SK-N-SH (cell line): ENCODE measurements at regions not wholly inside any gene's neighbourhood (a gene's known extent, or its start where the extent isn't known, plus 50 kb on each side); places are given as distances from the start of the nearest gene placed in this dataset.

ENCODE experiments used
- CTCF ChIA-PET: fragments of 300-600, 350-600 bp; formaldehyde crosslinking; extraction: SDS; loops from one replicate; lab custom pipeline; 2021; lab: Yijun Ruan, JAX
- POLR2A ChIA-PET: fragments of 350-600 bp; sonication (Branson Sonifier 250); formaldehyde crosslinking; extraction: SDS; loops from one replicate; lab custom pipeline; 2020; ENCODE audit warnings: antibody characterized with exemption, inconsistent platforms; lab: Yijun Ruan, JAX
- DNase-seq: peaks from one replicate; pipeline ENCODE4 v3.0.0; 2012
- H2AFZ ChIP-seq: fragments of 200-600 bp; sonication (generic); 2 replicates; pipeline ENCODE4 v1.8.1; 2016; ENCODE audit warnings: antibody characterized with exemption, mild to moderate bottlenecking, low read depth
- H3F3A ChIP-seq: fragments of 200-600 bp; sonication (generic); replicated peaks from 2 replicates; pipeline ENCODE3; 2016; ENCODE audit warnings: antibody characterized with exemption, mild to moderate bottlenecking; ENCODE audit not compliant: insufficient read depth
- H3K27ac ChIP-seq, 2 experiments: fragments of 200-500 bp in 1 of 2; fragments of 200-600 bp in 1 of 2; sonication (Bioruptor generic) in 1 of 2; sonication (generic), shearing (Covaris generic) in 1 of 2; 2 replicates each; pipeline versions ENCODE4 v1.5.1 to v1.6.1; 2014 to 2016; ENCODE audit warnings: low read depth in 2 of 2, inconsistent platforms in 1 of 2, low read length in 1 of 2, mild to moderate bottlenecking in 1 of 2, mixed read lengths in 1 of 2
- H3K27me3 ChIP-seq: fragments of 200-600 bp; sonication (generic), shearing (Covaris generic); 2 replicates; pipeline ENCODE4 v1.6.1; 2016; ENCODE audit warnings: mixed run types; ENCODE audit not compliant: insufficient read depth
- H3K36me3 ChIP-seq, 2 experiments: fragments of 200-500 bp in 1 of 2; fragments of 200-600 bp in 1 of 2; sonication (Bioruptor generic) in 1 of 2; sonication (generic) in 1 of 2; replicated peaks in 1 of 2; 2 replicates each; pipeline versions ENCODE3 to v1.5.1; 2014 to 2016; ENCODE audit warnings: low read length in 1 of 2, mild to moderate bottlenecking in 1 of 2; ENCODE audit not compliant: insufficient read depth in 2 of 2, control insufficient read depth in 1 of 2
- H3K4me1 ChIP-seq, 2 experiments: fragments of 200-500 bp in 1 of 2; fragments of 200-600 bp in 1 of 2; sonication (Bioruptor generic) in 1 of 2; sonication (generic), shearing (Covaris generic) in 1 of 2; 2 replicates each; pipeline versions ENCODE4 v1.5.1 to v1.6.1; 2014 to 2016; ENCODE audit warnings: low read depth in 1 of 2, low read length in 1 of 2, mixed run types in 1 of 2; ENCODE audit not compliant: insufficient read depth in 2 of 2, control insufficient read depth in 1 of 2
- H3K4me2 ChIP-seq: fragments of 200-600 bp; sonication (generic), shearing (Covaris generic); 2 replicates; pipeline ENCODE4 v1.6.1; 2017; ENCODE audit warnings: mixed run types
- H3K4me3 ChIP-seq, 2 experiments: fragments of 200-500 bp in 1 of 2; fragments of 200-600 bp in 1 of 2; sonication (Bioruptor generic) in 1 of 2; sonication (generic), shearing (Covaris generic) in 1 of 2; 2 replicates each; pipeline versions ENCODE4 v1.5.1 to v1.8.1; 2014 to 2016; ENCODE audit warnings: low read depth in 2 of 2, inconsistent platforms in 1 of 2, low read length in 1 of 2, mild to moderate bottlenecking in 1 of 2, mixed read lengths in 1 of 2, moderate library complexity in 1 of 2
- H3K79me2 ChIP-seq: fragments of 200-600 bp; sonication (generic); 2 replicates; pipeline ENCODE4 v1.8.1; 2017; ENCODE audit warnings: mild to moderate bottlenecking; ENCODE audit not compliant: insufficient read depth
- H3K9ac ChIP-seq: fragments of 200-600 bp; sonication (generic); 2 replicates; pipeline ENCODE4 v1.6.1; 2017; ENCODE audit warnings: mixed run types
- H3K9me2 ChIP-seq: fragments of 200-600 bp; sonication (generic); 2 replicates; pipeline ENCODE4 v1.6.1; 2017; ENCODE audit warnings: mixed run types
- H3K9me3 ChIP-seq: fragments of 200-600 bp; sonication (generic); 2 replicates; pipeline ENCODE4 v1.6.1; 2017; ENCODE audit warnings: mixed run types, mild to moderate bottlenecking, moderate library complexity
- H4K20me1 ChIP-seq: fragments of 200-600 bp; sonication (generic); 2 replicates; pipeline ENCODE4 v1.6.1; 2017; ENCODE audit warnings: mild to moderate bottlenecking, mixed run types; ENCODE audit not compliant: insufficient read depth
- FOXJ3 ChIP-seq: sonication (generic); formaldehyde crosslinking; IDR thresholded peaks from 2 replicates; pipeline ENCODE4 v1.5.1; 2020; ENCODE audit warnings: mild to moderate bottlenecking, missing genetic modification reagents
- GATA2 ChIP-seq: sonication (generic); formaldehyde crosslinking; IDR thresholded peaks from 2 replicates; pipeline ENCODE4 v1.5.0; 2020; ENCODE audit warnings: mild to moderate bottlenecking, missing genetic modification reagents
- JUND ChIP-seq: IDR thresholded peaks from 2 replicates; pipeline ENCODE4 v1.4.0; 2012
- MXI1 ChIP-seq: IDR thresholded peaks from 2 replicates; pipeline ENCODE4 v1.6.1; 2012; ENCODE audit warnings: mild to moderate bottlenecking, low read depth, low read length, improper control_type of control experiment
- RAD21 ChIP-seq: IDR thresholded peaks from 2 replicates; pipeline ENCODE4 v1.6.1; 2012; ENCODE audit warnings: mild to moderate bottlenecking, low read length
- RFX5 ChIP-seq: IDR thresholded peaks from 2 replicates; pipeline ENCODE4 v1.6.1; 2012; ENCODE audit warnings: mild to moderate bottlenecking, improper control_type of control experiment, low read length
- TAF1 ChIP-seq: IDR thresholded peaks from 2 replicates; pipeline ENCODE4 v1.6.1; 2012; ENCODE audit warnings: low read depth, mild to moderate bottlenecking, low read length, moderate library complexity, borderline replicate concordance
- TCF12 ChIP-seq: IDR thresholded peaks from 2 replicates; pipeline ENCODE4 v1.4.0; 2012
- WGBS: methylation state at CpG from one replicate; pipeline ENCODE4 v1.1.6; 2017; ENCODE audit warnings: low lambda C conversion rate; 5-methylcytosine and 5-hydroxymethylcytosine counted together
- TF ChIP-seq, protein P1 (sequence below): IDR thresholded peaks from 2 replicates; pipeline ENCODE4 v1.4.0; 2012; ENCODE audit warnings: low read depth, borderline replicate concordance
- TF ChIP-seq, protein P2 (sequence below): IDR thresholded peaks from 2 replicates; pipeline ENCODE4 v1.4.0; 2012; ENCODE audit warnings: low read depth
- TF ChIP-seq, protein P3 (sequence below): fragments of 200-600 bp; sonication (generic); IDR thresholded peaks from 2 replicates; pipeline ENCODE4 v1.6.1; 2017; ENCODE audit warnings: antibody characterized with exemption, mild to moderate bottlenecking, moderate library complexity
- TF ChIP-seq, protein P4 (sequence below): IDR thresholded peaks from 2 replicates; pipeline ENCODE4 v1.6.1; 2012; ENCODE audit warnings: mild to moderate bottlenecking, low read depth, low read length, moderate library complexity

DNA sequence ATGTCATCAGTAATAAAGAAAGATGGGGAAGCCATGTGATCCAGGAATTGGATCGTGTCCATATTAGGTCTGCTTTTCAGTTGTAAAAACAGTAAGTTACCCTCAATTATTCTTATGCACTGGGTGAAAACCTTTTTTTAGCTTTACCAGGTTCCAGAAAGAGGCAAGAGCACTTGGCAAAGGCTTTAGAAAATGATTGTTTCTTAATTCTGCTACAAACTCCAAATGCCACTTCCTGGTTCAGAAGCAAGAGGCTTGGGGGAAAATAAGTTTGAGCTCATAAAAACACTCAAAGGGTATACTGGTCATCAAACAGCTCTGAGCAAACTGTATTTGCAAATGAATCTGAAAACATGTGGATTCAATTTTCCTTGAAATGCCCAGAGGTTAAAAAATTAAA is 615.6 kb downstream of the EBF1 start:
- Histone ChIP-seq H2AFZ (no peak overlapping the region), H3K4me2 (no peak overlapping the region), H3K79me2 (no peaks in the 10 kb centered on the region), H3K9me2 (no peaks in the 10 kb centered on the region), H3F3A (no peaks in the 10 kb centered on the region), H4K20me1 (no peaks in the 10 kb centered on the region), H3K9ac (no peak overlapping the region), H3K4me3 (no peak overlapping the region; a peak in 1 of 4 replicates), H3K36me3 (no peaks in the 10 kb centered on the region), H3K27me3 (no peaks in the 10 kb centered on the region; the same call in 1 of the 2 replicates), H3K27ac (peak overlapping the region in 1 of 2 experiments; percentile 82; a peak in 2 of 4 replicates), H3K4me1 (peaks cover 0 to 14% of the 10 kb centered on the region in 2 experiments; a peak in 2 of 4 replicates), H3K9me3 (no peaks in the 10 kb centered on the region)
- ChIA-PET POLR2A (no interaction called here), CTCF (interaction anchor here (1.2 to 1.8 kb wide), 2 partner anchors 21 to 623 kb away, joined by 3 to 5 read pairs; no protein-coding TSS in a partner anchor)
- peak; percentile 36 for DNase-seq
- 7% methylated on average over 1 of the region's 1 CpG for WGBS
- TF ChIP-seq JUND = no peak
- TF ChIP-seq, protein P1, sequence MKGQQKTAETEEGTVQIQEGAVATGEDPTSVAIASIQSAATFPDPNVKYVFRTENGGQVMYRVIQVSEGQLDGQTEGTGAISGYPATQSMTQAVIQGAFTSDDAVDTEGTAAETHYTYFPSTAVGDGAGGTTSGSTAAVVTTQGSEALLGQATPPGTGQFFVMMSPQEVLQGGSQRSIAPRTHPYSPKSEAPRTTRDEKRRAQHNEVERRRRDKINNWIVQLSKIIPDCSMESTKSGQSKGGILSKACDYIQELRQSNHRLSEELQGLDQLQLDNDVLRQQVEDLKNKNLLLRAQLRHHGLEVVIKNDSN = 0 out of 2 replicates have a peak, but pooled peaks have one; percentile 6
- TF ChIP-seq GATA2 (CRISPR knock-in tag) = peak; percentile 20; the same call in 1 of the 2 replicates

DNA sequence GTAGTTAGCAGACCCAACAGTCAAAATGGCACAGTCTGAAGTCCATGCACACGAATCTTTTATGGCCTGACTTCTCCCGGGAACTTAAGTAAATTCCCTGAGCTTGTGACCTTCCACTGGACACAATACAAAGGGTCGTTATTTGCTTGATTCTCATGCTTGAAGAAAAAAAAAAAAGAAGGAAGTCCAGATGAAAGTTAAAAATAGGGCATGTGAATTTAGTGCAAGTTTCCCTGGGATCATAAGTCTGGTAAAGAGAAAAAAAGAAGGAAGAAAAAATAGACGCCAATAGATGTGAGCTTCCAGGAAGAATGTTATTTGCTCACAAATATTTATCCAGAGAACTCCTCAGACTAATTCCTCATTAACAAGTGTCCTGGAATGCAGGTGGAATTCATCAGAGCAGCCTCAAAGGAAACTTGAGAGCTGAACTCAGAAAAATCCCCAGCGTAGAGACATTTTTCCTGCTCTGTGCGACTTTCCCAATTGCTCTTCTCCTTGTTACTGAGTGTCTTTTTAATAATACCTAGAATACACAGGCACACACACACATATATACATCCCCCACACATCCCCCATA is 616.3 kb downstream of the EBF1 start:
- 52% methylated on average over 6 of the region's 6 CpGs for WGBS
- Histone ChIP-seq H3K9me2 (no peaks in the 10 kb centered on the region), H3K27ac (peak overlapping the region in 1 of 2 experiments; percentile 82; a peak in 1 of 4 replicates), H3K27me3 (no peaks in the 10 kb centered on the region; the same call in 1 of the 2 replicates), H3K9ac (no peak overlapping the region), H3K4me1 (peaks cover 0 to 14% of the 10 kb centered on the region in 2 experiments; a peak in 2 of 4 replicates), H2AFZ (no peak overlapping the region), H3K9me3 (no peaks in the 10 kb centered on the region), H3K79me2 (no peaks in the 10 kb centered on the region), H4K20me1 (no peaks in the 10 kb centered on the region), H3K36me3 (no peaks in the 10 kb centered on the region), H3K4me3 (no peak overlapping the region), H3K4me2 (no peak overlapping the region), H3F3A (no peaks in the 10 kb centered on the region)
- ChIA-PET POLR2A (no interaction called here), CTCF (interaction anchor here (1.2 to 1.8 kb wide), 3 partner anchors 20 to 722 kb away, joined by 3 to 5 read pairs (median 4); no protein-coding TSS in a partner anchor)
- no peak for DNase-seq
- TF ChIP-seq, protein P2, sequence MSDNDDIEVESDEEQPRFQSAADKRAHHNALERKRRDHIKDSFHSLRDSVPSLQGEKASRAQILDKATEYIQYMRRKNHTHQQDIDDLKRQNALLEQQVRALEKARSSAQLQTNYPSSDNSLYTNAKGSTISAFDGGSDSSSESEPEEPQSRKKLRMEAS = no peak
- TF ChIP-seq, protein P3, sequence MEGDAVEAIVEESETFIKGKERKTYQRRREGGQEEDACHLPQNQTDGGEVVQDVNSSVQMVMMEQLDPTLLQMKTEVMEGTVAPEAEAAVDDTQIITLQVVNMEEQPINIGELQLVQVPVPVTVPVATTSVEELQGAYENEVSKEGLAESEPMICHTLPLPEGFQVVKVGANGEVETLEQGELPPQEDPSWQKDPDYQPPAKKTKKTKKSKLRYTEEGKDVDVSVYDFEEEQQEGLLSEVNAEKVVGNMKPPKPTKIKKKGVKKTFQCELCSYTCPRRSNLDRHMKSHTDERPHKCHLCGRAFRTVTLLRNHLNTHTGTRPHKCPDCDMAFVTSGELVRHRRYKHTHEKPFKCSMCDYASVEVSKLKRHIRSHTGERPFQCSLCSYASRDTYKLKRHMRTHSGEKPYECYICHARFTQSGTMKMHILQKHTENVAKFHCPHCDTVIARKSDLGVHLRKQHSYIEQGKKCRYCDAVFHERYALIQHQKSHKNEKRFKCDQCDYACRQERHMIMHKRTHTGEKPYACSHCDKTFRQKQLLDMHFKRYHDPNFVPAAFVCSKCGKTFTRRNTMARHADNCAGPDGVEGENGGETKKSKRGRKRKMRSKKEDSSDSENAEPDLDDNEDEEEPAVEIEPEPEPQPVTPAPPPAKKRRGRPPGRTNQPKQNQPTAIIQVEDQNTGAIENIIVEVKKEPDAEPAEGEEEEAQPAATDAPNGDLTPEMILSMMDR = no peak
- no peak for TF ChIP-seq RAD21

DNA sequence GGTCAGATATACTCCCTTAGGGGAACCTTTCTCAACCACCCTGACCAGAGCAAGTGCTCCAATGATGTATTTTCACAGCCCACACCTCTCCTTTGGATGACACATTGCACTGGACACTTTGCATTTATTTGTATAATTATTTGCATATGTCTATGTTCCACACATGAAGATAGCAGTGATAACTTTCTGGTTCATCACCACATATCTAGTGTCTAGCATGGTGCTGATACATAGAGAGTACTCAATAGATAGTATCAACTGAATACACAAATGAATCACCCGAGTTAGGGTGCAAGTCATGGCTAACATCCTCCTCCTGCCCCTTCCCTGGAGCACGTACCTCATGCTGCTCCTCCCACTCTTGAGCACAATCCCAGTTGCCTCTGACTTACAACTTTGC is 617.6 kb downstream of the EBF1 start:
- Histone ChIP-seq H3K4me3 (no peak overlapping the region), H3K4me1 (peaks cover 0 to 14% of the 10 kb centered on the region in 2 experiments; a peak in 2 of 4 replicates), H2AFZ (no peak overlapping the region), H3K36me3 (no peaks in the 10 kb centered on the region), H3K9me2 (no peaks in the 10 kb centered on the region), H3F3A (no peaks in the 10 kb centered on the region), H3K9me3 (no peaks in the 10 kb centered on the region), H3K79me2 (no peaks in the 10 kb centered on the region), H4K20me1 (no peaks in the 10 kb centered on the region), H3K27ac (no peak overlapping the region), H3K4me2 (no peak overlapping the region), H3K9ac (no peak overlapping the region), H3K27me3 (no peaks in the 10 kb centered on the region; the same call in 1 of the 2 replicates)
- CTCF ChIA-PET = interaction anchor here (1.8 kb wide), 1 partner anchor 625 kb away, joined by 5 read pairs; no protein-coding TSS in a partner anchor
- 21% methylated on average over 2 of the region's 2 CpGs for WGBS
- POLR2A ChIA-PET = no interaction called here
- no peak for DNase-seq
- TF ChIP-seq, protein P4, sequence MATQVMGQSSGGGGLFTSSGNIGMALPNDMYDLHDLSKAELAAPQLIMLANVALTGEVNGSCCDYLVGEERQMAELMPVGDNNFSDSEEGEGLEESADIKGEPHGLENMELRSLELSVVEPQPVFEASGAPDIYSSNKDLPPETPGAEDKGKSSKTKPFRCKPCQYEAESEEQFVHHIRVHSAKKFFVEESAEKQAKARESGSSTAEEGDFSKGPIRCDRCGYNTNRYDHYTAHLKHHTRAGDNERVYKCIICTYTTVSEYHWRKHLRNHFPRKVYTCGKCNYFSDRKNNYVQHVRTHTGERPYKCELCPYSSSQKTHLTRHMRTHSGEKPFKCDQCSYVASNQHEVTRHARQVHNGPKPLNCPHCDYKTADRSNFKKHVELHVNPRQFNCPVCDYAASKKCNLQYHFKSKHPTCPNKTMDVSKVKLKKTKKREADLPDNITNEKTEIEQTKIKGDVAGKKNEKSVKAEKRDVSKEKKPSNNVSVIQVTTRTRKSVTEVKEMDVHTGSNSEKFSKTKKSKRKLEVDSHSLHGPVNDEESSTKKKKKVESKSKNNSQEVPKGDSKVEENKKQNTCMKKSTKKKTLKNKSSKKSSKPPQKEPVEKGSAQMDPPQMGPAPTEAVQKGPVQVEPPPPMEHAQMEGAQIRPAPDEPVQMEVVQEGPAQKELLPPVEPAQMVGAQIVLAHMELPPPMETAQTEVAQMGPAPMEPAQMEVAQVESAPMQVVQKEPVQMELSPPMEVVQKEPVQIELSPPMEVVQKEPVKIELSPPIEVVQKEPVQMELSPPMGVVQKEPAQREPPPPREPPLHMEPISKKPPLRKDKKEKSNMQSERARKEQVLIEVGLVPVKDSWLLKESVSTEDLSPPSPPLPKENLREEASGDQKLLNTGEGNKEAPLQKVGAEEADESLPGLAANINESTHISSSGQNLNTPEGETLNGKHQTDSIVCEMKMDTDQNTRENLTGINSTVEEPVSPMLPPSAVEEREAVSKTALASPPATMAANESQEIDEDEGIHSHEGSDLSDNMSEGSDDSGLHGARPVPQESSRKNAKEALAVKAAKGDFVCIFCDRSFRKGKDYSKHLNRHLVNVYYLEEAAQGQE = no peak
- TF ChIP-seq RFX5 = no peak
- no peak for TF ChIP-seq JUND
- no peak for TF ChIP-seq TAF1
- no peak for TF ChIP-seq FOXJ3 (CRISPR knock-in tag)
- TF ChIP-seq, protein P2 = no peak
- TF ChIP-seq, protein P1 = no peak
- TF ChIP-seq TCF12 = no peak
- no peak for TF ChIP-seq MXI1
